Activated CD8-positive, alpha-beta memory T cell treated with anti-CD3 and anti-CD28 coated beads for 48 hours (primary cell): ENCODE measurements at regions not wholly inside any gene's neighbourhood (a gene's known extent, or its start where the extent isn't known, plus 50 kb on each side); places are given as distances from the start of the nearest gene placed in this dataset.
"Not testable (repeated sequence)": the region's sequence is repeated elsewhere in the genome, so short reads cannot be mapped to it uniquely, and the experiment has no call there.

Source experiments
- DNase-seq, 3 experiments: peaks; one replicate each; pipeline ENCODE4 v3.0.0-alpha.2; 2020; ENCODE audit warnings: low read depth in 2 of 3, low spot score in 2 of 3

GRCh38 chr7:152949253-152949652 lies 189.7 kb downstream of the ACTR3B start:
- no peak for DNase-seq

- no peak for DNase-seq
Measured at GRCh38 chr7:152949790-152950189, 190.2 kb downstream of the ACTR3B start.

GRCh38 chr7:152956006-152956405 lies 196.5 kb downstream of the ACTR3B start:
- DNase-seq, result no peak

- DNase-seq, result no peak
Measured at GRCh38 chr7:152959610-152960009, 200.1 kb downstream of the ACTR3B start.

GRCh38 chr7:152961796-152962195 lies 202.2 kb downstream of the ACTR3B start:
- DNase-seq, result not testable (repeated sequence)

- no peak for DNase-seq
Measured at GRCh38 chr7:152966189-152966588, 206.6 kb downstream of the ACTR3B start.

- no peak for DNase-seq
Measured at GRCh38 chr7:152967958-152968357, 208.4 kb downstream of the ACTR3B start.

- no peak for DNase-seq
Measured at GRCh38 chr7:152968514-152968913, 209.0 kb downstream of the ACTR3B start.

- no peak for DNase-seq
Measured at GRCh38 chr7:152969335-152969734, 209.8 kb downstream of the ACTR3B start.

- no peak for DNase-seq
Measured at GRCh38 chr7:152969839-152970238, 210.3 kb downstream of the ACTR3B start.

- DNase-seq, result no peak
Measured at GRCh38 chr7:152970481-152970880, 210.9 kb downstream of the ACTR3B start.

GRCh38 chr7:152974577-152974976 lies 215.0 kb downstream of the ACTR3B start:
- DNase-seq, result no peak

GRCh38 chr7:152975076-152975475 lies 215.5 kb downstream of the ACTR3B start:
- DNase-seq, result no peak

- DNase-seq, result no peak
Measured at GRCh38 chr7:152979376-152979775, 219.8 kb downstream of the ACTR3B start.

- no peak for DNase-seq
Measured at GRCh38 chr7:152984421-152984820, 224.9 kb downstream of the ACTR3B start.

- no peak for DNase-seq
Measured at GRCh38 chr7:152986376-152986775, 226.8 kb downstream of the ACTR3B start.

GRCh38 chr7:152987656-152988055 lies 228.1 kb downstream of the ACTR3B start:
- DNase-seq, result no peak

- DNase-seq, result no peak
Measured at GRCh38 chr7:152989889-152990380, 230.4 kb downstream of the ACTR3B start.

- no peak for DNase-seq
Measured at GRCh38 chr7:152998420-152998819, 238.9 kb downstream of the ACTR3B start.

- DNase-seq, result no peak
Measured at GRCh38 chr7:153002115-153002514, 242.6 kb downstream of the ACTR3B start.

- DNase-seq, result no peak
Measured at GRCh38 chr7:153002572-153002971, 243.0 kb downstream of the ACTR3B start.

GRCh38 chr7:153004341-153004740 lies 244.8 kb downstream of the ACTR3B start:
- no peak for DNase-seq

- DNase-seq, result no peak
Measured at GRCh38 chr7:153005750-153006435, 246.3 kb downstream of the ACTR3B start.
